PFSK-1 (cell line): ENCODE measurements at regions not wholly inside any gene's neighbourhood (a gene's known extent, or its start where the extent isn't known, plus 50 kb on each side); places are given as distances from the start of the nearest gene placed in this dataset.

Experiments
- POLR2AphosphoS5 ChIP-seq: IDR thresholded peaks from 2 replicates; pipeline ENCODE4 v1.6.1; 2012; ENCODE audit warnings: low read depth, mild to moderate bottlenecking, control low read depth, low read length, moderate library complexity
- SIN3A ChIP-seq: IDR thresholded peaks from 2 replicates; pipeline ENCODE4 v1.6.1; 2012; ENCODE audit warnings: mild to moderate bottlenecking, low read length, moderate library complexity, borderline replicate concordance; ENCODE audit not compliant: insufficient read depth
- TAF1 ChIP-seq: IDR thresholded peaks from 2 replicates; pipeline ENCODE4 v1.6.1; 2012; ENCODE audit warnings: low read length, control low read depth, borderline replicate concordance; ENCODE audit not compliant: insufficient read depth
- TF ChIP-seq, protein P1 (sequence below), 2 experiments: IDR thresholded peaks; 2 replicates each; pipeline versions ENCODE4 v1.6.1 to v1.8.0; 2011 to 2012; ENCODE audit warnings: low read depth in 2 of 2, low read length in 2 of 2, control low read depth in 1 of 2, inconsistent platforms in 1 of 2, mild to moderate bottlenecking in 1 of 2, moderate library complexity in 1 of 2; ENCODE audit not compliant: insufficient read depth in 1 of 2

GRCh38 chr2:192577706-192578105 is 383.0 kb upstream of the TMEFF2 start:
- TF ChIP-seq POLR2AphosphoS5 (no peak), TAF1 (no peak), SIN3A (no peak)
- TF ChIP-seq, protein P1, sequence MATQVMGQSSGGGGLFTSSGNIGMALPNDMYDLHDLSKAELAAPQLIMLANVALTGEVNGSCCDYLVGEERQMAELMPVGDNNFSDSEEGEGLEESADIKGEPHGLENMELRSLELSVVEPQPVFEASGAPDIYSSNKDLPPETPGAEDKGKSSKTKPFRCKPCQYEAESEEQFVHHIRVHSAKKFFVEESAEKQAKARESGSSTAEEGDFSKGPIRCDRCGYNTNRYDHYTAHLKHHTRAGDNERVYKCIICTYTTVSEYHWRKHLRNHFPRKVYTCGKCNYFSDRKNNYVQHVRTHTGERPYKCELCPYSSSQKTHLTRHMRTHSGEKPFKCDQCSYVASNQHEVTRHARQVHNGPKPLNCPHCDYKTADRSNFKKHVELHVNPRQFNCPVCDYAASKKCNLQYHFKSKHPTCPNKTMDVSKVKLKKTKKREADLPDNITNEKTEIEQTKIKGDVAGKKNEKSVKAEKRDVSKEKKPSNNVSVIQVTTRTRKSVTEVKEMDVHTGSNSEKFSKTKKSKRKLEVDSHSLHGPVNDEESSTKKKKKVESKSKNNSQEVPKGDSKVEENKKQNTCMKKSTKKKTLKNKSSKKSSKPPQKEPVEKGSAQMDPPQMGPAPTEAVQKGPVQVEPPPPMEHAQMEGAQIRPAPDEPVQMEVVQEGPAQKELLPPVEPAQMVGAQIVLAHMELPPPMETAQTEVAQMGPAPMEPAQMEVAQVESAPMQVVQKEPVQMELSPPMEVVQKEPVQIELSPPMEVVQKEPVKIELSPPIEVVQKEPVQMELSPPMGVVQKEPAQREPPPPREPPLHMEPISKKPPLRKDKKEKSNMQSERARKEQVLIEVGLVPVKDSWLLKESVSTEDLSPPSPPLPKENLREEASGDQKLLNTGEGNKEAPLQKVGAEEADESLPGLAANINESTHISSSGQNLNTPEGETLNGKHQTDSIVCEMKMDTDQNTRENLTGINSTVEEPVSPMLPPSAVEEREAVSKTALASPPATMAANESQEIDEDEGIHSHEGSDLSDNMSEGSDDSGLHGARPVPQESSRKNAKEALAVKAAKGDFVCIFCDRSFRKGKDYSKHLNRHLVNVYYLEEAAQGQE (IDR thresholded peaks at IDR 0.05; ENCODE audit: insufficient read depth in 1 of 2, low read depth in 2 of 2, low read length in 2 of 2), result no peak
